ENCODE measurements at regions not wholly inside any gene's neighbourhood (a gene's known extent, or its start where the extent isn't known, plus 50 kb on each side); places are given as distances from the start of the nearest gene placed in this dataset.
A peak's percentile ranks its signal among the peaks of the same experiment; 100 is the strongest.

DNA sequence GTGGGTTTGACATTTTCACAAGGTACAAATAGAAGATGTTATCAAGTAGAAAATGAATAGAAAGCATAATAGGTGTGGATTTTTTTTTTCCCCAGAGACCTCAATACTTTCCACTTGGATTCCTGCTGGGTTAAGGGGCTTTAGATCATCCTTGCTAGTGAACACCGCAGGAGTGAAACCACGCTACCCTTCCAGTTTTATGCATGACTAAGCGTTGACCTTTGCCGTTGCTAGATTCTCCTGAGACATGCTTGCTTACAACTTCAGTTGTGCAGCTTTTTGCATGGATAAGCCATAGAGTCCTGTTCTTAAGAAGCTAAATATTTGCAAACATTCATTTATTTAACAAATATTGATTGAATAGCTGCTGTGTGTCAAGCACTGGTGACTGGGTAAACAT lies 299.7 kb upstream of the LMCD1 start:
- TF ChIP-seq EZH2 (IDR thresholded peaks at IDR 0.05; ENCODE audit: borderline replicate concordance, low read depth, low read length, poor library complexity, severe bottlenecking) = no peak
- TF ChIP-seq, protein P1, sequence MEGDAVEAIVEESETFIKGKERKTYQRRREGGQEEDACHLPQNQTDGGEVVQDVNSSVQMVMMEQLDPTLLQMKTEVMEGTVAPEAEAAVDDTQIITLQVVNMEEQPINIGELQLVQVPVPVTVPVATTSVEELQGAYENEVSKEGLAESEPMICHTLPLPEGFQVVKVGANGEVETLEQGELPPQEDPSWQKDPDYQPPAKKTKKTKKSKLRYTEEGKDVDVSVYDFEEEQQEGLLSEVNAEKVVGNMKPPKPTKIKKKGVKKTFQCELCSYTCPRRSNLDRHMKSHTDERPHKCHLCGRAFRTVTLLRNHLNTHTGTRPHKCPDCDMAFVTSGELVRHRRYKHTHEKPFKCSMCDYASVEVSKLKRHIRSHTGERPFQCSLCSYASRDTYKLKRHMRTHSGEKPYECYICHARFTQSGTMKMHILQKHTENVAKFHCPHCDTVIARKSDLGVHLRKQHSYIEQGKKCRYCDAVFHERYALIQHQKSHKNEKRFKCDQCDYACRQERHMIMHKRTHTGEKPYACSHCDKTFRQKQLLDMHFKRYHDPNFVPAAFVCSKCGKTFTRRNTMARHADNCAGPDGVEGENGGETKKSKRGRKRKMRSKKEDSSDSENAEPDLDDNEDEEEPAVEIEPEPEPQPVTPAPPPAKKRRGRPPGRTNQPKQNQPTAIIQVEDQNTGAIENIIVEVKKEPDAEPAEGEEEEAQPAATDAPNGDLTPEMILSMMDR (conservative IDR thresholded peaks at IDR 0.05; ENCODE audit: low read depth, low read length) = no peak
- no TSS peak for BruUV-seq (replicated peaks)
- intact Hi-C loops (cut with micrococcal nuclease; ENCODE audit: unreplicated experiment) = no loop called here
- ChIA-PET POLR2A (ENCODE audit: low non-redundant PET) (no interaction called here), CTCF (no interaction called here)
- Histone ChIP-seq H3K27ac (ENCODE audit: low read depth, low read length, poor library complexity, severe bottlenecking) (no peak overlapping the region), H3K27me3 (replicated peaks; ENCODE audit: insufficient read depth, low read depth, low read length, poor library complexity) (no peaks in the 10 kb centered on the region), H3K4me3 (ENCODE audit: low read depth, low read length, poor library complexity, severe bottlenecking) (no peak overlapping the region), H3K4me1 (ENCODE audit: insufficient read depth, low read length, poor library complexity, severe bottlenecking) (peaks cover 37% of the 10 kb centered on the region), H3K9me3 (ENCODE audit: low read depth, low read length, poor library complexity, severe bottlenecking) (no peaks in the 10 kb centered on the region), H3K36me3 (ENCODE audit: insufficient read depth, low read length, poor library complexity, severe bottlenecking) (no peaks in the 10 kb centered on the region)
- peak; percentile 34 for DNase-seq (ENCODE audit: low spot score)

DNA sequence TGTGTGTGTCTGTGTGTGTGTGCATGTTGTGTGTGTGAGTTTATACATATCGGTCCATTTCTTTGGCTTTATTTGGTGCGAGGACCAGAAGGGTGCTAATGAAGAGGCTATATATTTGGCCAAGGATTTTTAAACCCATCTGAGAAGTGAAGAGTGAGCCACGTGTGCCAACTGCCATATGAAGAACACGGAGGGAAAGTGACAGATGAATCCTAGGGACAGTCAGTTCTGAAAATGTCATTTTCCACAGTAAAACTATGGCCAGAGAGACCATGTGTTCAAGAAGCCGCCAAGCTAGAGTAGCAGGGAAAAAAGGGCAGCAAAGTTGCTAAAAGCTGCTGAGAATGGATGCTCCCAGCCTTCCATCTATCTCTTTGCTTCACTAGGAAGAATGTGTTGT lies 297.3 kb upstream of the LMCD1 start:
- no peak for DNase-seq (ENCODE audit: low spot score)
- Histone ChIP-seq H3K27me3 (replicated peaks; ENCODE audit: insufficient read depth, low read depth, low read length, poor library complexity) (no peaks in the 10 kb centered on the region), H3K4me1 (ENCODE audit: insufficient read depth, low read length, poor library complexity, severe bottlenecking) (peaks cover 42% of the 10 kb centered on the region), H3K4me3 (ENCODE audit: low read depth, low read length, poor library complexity, severe bottlenecking) (no peak overlapping the region), H3K9me3 (ENCODE audit: low read depth, low read length, poor library complexity, severe bottlenecking) (no peaks in the 10 kb centered on the region), H3K36me3 (ENCODE audit: insufficient read depth, low read length, poor library complexity, severe bottlenecking) (no peaks in the 10 kb centered on the region), H3K27ac (ENCODE audit: low read depth, low read length, poor library complexity, severe bottlenecking) (peak overlapping the region; percentile 22)
- TF ChIP-seq, protein P1 (conservative IDR thresholded peaks at IDR 0.05; ENCODE audit: low read depth, low read length) = no peak
- TF ChIP-seq EZH2 (IDR thresholded peaks at IDR 0.05; ENCODE audit: borderline replicate concordance, low read depth, low read length, poor library complexity, severe bottlenecking) = no peak
- no TSS peak for BruUV-seq (replicated peaks)
- ChIA-PET CTCF (no interaction called here), POLR2A (ENCODE audit: low non-redundant PET) (no interaction called here)
- intact Hi-C loops (cut with micrococcal nuclease; ENCODE audit: unreplicated experiment) = no loop called here

DNA sequence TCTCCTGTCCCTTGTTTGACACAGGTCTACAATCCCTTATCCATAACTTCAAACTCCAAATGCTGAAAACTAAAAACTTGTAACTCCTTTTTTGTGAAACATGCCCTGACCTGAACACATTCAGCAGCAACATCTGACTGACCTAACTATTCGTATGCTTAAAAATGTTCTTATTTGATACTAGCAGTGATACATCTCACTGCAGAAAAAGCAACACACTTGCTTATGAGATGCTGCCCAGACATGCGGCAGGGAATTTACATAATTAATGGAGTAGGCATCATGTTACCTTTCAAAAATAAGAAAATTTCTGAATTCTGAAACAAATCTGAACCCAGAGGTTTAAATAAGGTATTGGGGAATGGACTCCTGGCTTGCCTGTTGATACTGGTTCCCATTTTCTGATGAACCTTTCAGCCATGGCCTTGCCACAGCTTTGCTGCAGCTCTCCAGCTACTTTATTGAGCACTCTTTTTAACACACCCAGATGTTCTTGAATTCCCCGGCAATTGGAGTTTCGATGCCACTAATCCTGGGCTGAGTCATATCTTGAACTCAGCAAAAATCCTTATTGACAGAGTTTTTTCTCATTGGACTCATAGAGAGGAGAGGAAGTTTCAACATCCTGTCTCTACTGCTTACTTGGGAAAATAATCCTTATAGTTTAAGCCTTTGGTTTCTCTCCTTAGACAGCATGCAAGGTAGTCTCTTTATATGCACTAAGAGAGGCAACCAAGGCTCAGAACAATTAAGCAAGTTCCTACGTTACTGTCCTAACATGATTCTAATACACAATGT lies 296.6 kb upstream of the LMCD1 start:
- BruUV-seq (replicated peaks) = no TSS peak
- Histone ChIP-seq H3K27ac (ENCODE audit: low read depth, low read length, poor library complexity, severe bottlenecking) (peak overlapping the region; percentile 62), H3K36me3 (ENCODE audit: insufficient read depth, low read length, poor library complexity, severe bottlenecking) (no peaks in the 10 kb centered on the region), H3K4me1 (ENCODE audit: insufficient read depth, low read length, poor library complexity, severe bottlenecking) (peaks cover 42% of the 10 kb centered on the region), H3K4me3 (ENCODE audit: low read depth, low read length, poor library complexity, severe bottlenecking) (no peak overlapping the region), H3K9me3 (ENCODE audit: low read depth, low read length, poor library complexity, severe bottlenecking) (no peaks in the 10 kb centered on the region), H3K27me3 (replicated peaks; ENCODE audit: insufficient read depth, low read depth, low read length, poor library complexity) (no peaks in the 10 kb centered on the region)
- CTCF ChIA-PET = no interaction called here
- intact Hi-C loops (cut with micrococcal nuclease; ENCODE audit: unreplicated experiment) = no loop called here
- DNase-seq (ENCODE audit: low spot score) = peak; percentile 91
- POLR2A ChIA-PET (ENCODE audit: low non-redundant PET) = interaction anchor here (0.7 kb wide), 1 partner anchor 8 kb away, joined by 3 read pairs; no protein-coding TSS in a partner anchor
- no peak for TF ChIP-seq EZH2 (IDR thresholded peaks at IDR 0.05; ENCODE audit: borderline replicate concordance, low read depth, low read length, poor library complexity, severe bottlenecking)
- TF ChIP-seq, protein P1 (conservative IDR thresholded peaks at IDR 0.05; ENCODE audit: low read depth, low read length) = no peak

All from A673 (cell line).